SU-DHL-6 (cell line): ENCODE measurements at regions not wholly inside any gene's neighbourhood (a gene's known extent, or its start where the extent isn't known, plus 50 kb on each side); places are given as distances from the start of the nearest gene placed in this dataset.

Experiments used
- EZH2phosphoT487 ChIP-seq: fragments of 200-600 bp; sonication (generic), shearing (Covaris generic); conservative IDR thresholded peaks from 2 replicates; pipeline ENCODE4 v1.6.1; 2018; ENCODE audit warnings: mild to moderate bottlenecking, antibody characterized with exemption, low read length, moderate library complexity, mixed read lengths
- TF ChIP-seq, protein P1 (sequence below): fragments of 200-600 bp; sonication (generic); IDR thresholded peaks from one replicate; pipeline ENCODE4 v1.5.1; 2017; ENCODE audit warnings: antibody characterized with exemption, mild to moderate bottlenecking, low read length, moderate library complexity; ENCODE audit not compliant: insufficient read depth, poor library complexity, severe bottlenecking

DNA sequence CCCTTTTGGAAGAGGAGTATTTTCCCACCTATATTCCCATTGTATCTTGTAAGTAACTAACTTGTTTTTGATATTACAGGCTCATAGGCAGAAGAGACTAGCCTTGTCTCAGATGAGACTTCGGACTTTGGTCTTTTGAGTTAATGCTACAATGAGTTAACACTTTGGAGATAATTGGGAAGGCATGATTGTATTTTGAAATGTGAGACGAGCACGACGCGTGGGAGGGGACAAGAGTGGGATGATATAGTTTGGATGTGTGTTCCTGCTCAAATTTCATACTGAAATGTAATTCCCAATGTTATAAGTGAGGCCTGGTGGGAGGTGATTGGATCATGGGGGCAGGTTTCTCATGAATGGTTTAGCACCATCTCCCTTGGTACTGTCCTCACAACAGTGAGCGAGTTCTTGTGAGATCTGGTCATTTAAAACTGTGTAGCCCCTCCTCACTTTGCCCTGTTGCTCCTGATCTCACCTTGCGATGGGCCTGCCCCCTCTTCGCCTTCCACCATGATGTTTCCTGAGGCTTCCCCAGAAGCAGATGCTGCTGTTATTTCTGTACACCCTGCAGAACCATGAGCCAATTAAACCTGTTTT is 721.5 kb upstream of the CTNND2 start:
- TF ChIP-seq, protein P1, sequence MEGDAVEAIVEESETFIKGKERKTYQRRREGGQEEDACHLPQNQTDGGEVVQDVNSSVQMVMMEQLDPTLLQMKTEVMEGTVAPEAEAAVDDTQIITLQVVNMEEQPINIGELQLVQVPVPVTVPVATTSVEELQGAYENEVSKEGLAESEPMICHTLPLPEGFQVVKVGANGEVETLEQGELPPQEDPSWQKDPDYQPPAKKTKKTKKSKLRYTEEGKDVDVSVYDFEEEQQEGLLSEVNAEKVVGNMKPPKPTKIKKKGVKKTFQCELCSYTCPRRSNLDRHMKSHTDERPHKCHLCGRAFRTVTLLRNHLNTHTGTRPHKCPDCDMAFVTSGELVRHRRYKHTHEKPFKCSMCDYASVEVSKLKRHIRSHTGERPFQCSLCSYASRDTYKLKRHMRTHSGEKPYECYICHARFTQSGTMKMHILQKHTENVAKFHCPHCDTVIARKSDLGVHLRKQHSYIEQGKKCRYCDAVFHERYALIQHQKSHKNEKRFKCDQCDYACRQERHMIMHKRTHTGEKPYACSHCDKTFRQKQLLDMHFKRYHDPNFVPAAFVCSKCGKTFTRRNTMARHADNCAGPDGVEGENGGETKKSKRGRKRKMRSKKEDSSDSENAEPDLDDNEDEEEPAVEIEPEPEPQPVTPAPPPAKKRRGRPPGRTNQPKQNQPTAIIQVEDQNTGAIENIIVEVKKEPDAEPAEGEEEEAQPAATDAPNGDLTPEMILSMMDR, result no peak
- no peak for TF ChIP-seq EZH2phosphoT487
